DOHH2 (cell line): ENCODE measurements at regions not wholly inside any gene's neighbourhood (a gene's known extent, or its start where the extent isn't known, plus 50 kb on each side); places are given as distances from the start of the nearest gene placed in this dataset.

ENCODE experiments used
- H3F3A ChIP-seq: fragments of 200-600 bp; sonication (generic), shearing (Covaris generic); 2 replicates; pipeline ENCODE4 v1.6.0; 2016; ENCODE audit warnings: antibody characterized with exemption, mild to moderate bottlenecking; ENCODE audit not compliant: control insufficient read depth, insufficient read depth
- H3K27ac ChIP-seq: fragments of 200-600 bp; sonication (generic); 2 replicates; pipeline ENCODE4 v1.5.1; 2014; ENCODE audit warnings: low read depth, mild to moderate bottlenecking, low read length, moderate library complexity
- H3K27me3 ChIP-seq: fragments of 200-600 bp; sonication (generic); 2 replicates; pipeline ENCODE4 v1.6.1; 2014; ENCODE audit warnings: mild to moderate bottlenecking, low read length, mixed read lengths; ENCODE audit not compliant: control insufficient read depth
- H3K36me3 ChIP-seq: fragments of 200-600 bp; sonication (generic); 2 replicates; pipeline ENCODE4 v1.6.1; 2014; ENCODE audit warnings: mild to moderate bottlenecking, low read length, moderate library complexity, mixed read lengths; ENCODE audit not compliant: control insufficient read depth
- H3K4me1 ChIP-seq: fragments of 200-600 bp; sonication (generic); 2 replicates; pipeline ENCODE4 v1.6.1; 2014; ENCODE audit warnings: mild to moderate bottlenecking, low read length, mixed read lengths; ENCODE audit not compliant: control insufficient read depth
- H3K4me2 ChIP-seq: fragments of 200-600 bp; sonication (generic); 2 replicates; pipeline ENCODE4 v1.6.0; 2014; ENCODE audit warnings: mild to moderate bottlenecking, low read length, moderate library complexity
- H3K4me3 ChIP-seq: fragments of 200-600 bp; sonication (generic); 2 replicates; pipeline ENCODE4 v1.5.1; 2014; ENCODE audit warnings: mild to moderate bottlenecking, low read length, mixed read lengths
- H3K79me2 ChIP-seq: fragments of 200-600 bp; sonication (generic); 2 replicates; pipeline ENCODE4 v1.6.1; 2014; ENCODE audit warnings: mild to moderate bottlenecking, low read length, mixed read lengths; ENCODE audit not compliant: control insufficient read depth
- H3K9me2 ChIP-seq: fragments of 200-600 bp; sonication (generic); replicated peaks from 2 replicates; pipeline ENCODE4 v1.6.1; 2014; ENCODE audit warnings: mild to moderate bottlenecking, low read length, mixed read lengths; ENCODE audit not compliant: control insufficient read depth
- H3K9me3 ChIP-seq: fragments of 200-600 bp; sonication (generic); 2 replicates; pipeline ENCODE4 v1.6.1; 2014; ENCODE audit warnings: antibody characterized with exemption, low read length, mixed read lengths; ENCODE audit not compliant: control insufficient read depth, insufficient read depth
- H4K20me1 ChIP-seq: fragments of 200-600 bp; sonication (generic); 2 replicates; pipeline ENCODE4 v1.6.0; 2014; ENCODE audit warnings: low read depth, mild to moderate bottlenecking, antibody characterized with exemption, low read length, moderate library complexity; ENCODE audit not compliant: control insufficient read depth, insufficient read depth
- CTCF ChIP-seq: fragments of 200-600 bp; sonication (generic); IDR thresholded peaks from one replicate; pipeline ENCODE4 v1.5.1; 2014; ENCODE audit warnings: antibody characterized with exemption, mild to moderate bottlenecking, low read depth, low read length; ENCODE audit not compliant: poor library complexity, severe bottlenecking
- EZH2phosphoT487 ChIP-seq: fragments of 200-600 bp; sonication (generic); IDR thresholded peaks from 2 replicates; pipeline ENCODE4 v1.6.1; 2017; ENCODE audit warnings: borderline replicate concordance, mild to moderate bottlenecking, antibody characterized with exemption, low read length, moderate library complexity, mixed read lengths

- Histone ChIP-seq H3K4me1 (no peaks in the 10 kb centered on the region), H3K36me3 (no peaks in the 10 kb centered on the region)
Measured at GRCh38 chr10:65555192-65555591, 1370.6 kb upstream of the LRRTM3 start.

GRCh38 chr10:65556006-65556405 lies 1369.8 kb upstream of the LRRTM3 start:
- no peak for TF ChIP-seq CTCF
- no peak for TF ChIP-seq EZH2phosphoT487
- H3K9me2 ChIP-seq: no peaks in the 10 kb centered on the region
- no peaks in the 10 kb centered on the region for H3K27me3 ChIP-seq
- H3K79me2 ChIP-seq: no peaks in the 10 kb centered on the region
- no peaks in the 10 kb centered on the region for H3K36me3 ChIP-seq
- no peak overlapping the region for H3K4me2 ChIP-seq
- no peaks in the 10 kb centered on the region for H4K20me1 ChIP-seq
- no peak overlapping the region for H3K4me3 ChIP-seq
- H3K4me1 ChIP-seq: no peaks in the 10 kb centered on the region
- no peaks in the 10 kb centered on the region for H3F3A ChIP-seq
- H3K9me3 ChIP-seq: no peaks in the 10 kb centered on the region
- no peak overlapping the region for H3K27ac ChIP-seq

More at GRCh38 chr10:65555192-65555591, 1370.6 kb upstream of the LRRTM3 start:
- H3F3A ChIP-seq: no peaks in the 10 kb centered on the region
- H3K27me3 ChIP-seq: no peaks in the 10 kb centered on the region
- H3K4me2 ChIP-seq: no peak overlapping the region
- H3K4me3 ChIP-seq: no peak overlapping the region
- no peaks in the 10 kb centered on the region for H4K20me1 ChIP-seq
- H3K79me2 ChIP-seq: no peaks in the 10 kb centered on the region
- TF ChIP-seq CTCF: no peak
- no peak for TF ChIP-seq EZH2phosphoT487
- H3K9me2 ChIP-seq: no peaks in the 10 kb centered on the region
- H3K27ac ChIP-seq: no peak overlapping the region
- H3K9me3 ChIP-seq: no peaks in the 10 kb centered on the region

- H3K4me3 ChIP-seq: no peak overlapping the region
- no peaks in the 10 kb centered on the region for H3K4me1 ChIP-seq
- no peak for TF ChIP-seq CTCF
- TF ChIP-seq EZH2phosphoT487: no peak
- H3K9me3 ChIP-seq: no peaks in the 10 kb centered on the region
- no peaks in the 10 kb centered on the region for H3K9me2 ChIP-seq
- H3F3A ChIP-seq: no peaks in the 10 kb centered on the region
- H4K20me1 ChIP-seq: no peaks in the 10 kb centered on the region
- H3K79me2 ChIP-seq: no peaks in the 10 kb centered on the region
- H3K4me2 ChIP-seq: no peak overlapping the region
- no peak overlapping the region for H3K27ac ChIP-seq
- H3K27me3 ChIP-seq: no peaks in the 10 kb centered on the region
- no peaks in the 10 kb centered on the region for H3K36me3 ChIP-seq
Measured at GRCh38 chr10:65559369-65559768, 1366.5 kb upstream of the LRRTM3 start.

- no peak for TF ChIP-seq EZH2phosphoT487
- TF ChIP-seq CTCF: no peak
- no peak overlapping the region for H3K4me3 ChIP-seq
- H3K36me3 ChIP-seq: no peaks in the 10 kb centered on the region
- no peaks in the 10 kb centered on the region for H3K27me3 ChIP-seq
- no peaks in the 10 kb centered on the region for H3K9me3 ChIP-seq
- H3K4me1 ChIP-seq: no peaks in the 10 kb centered on the region
- H3K9me2 ChIP-seq: no peaks in the 10 kb centered on the region
- no peaks in the 10 kb centered on the region for H3K79me2 ChIP-seq
- H3F3A ChIP-seq: no peaks in the 10 kb centered on the region
- H3K4me2 ChIP-seq: no peak overlapping the region
- H3K27ac ChIP-seq: no peak overlapping the region
- no peaks in the 10 kb centered on the region for H4K20me1 ChIP-seq
Measured at GRCh38 chr10:65565246-65565645, 1360.6 kb upstream of the LRRTM3 start.
